Sigmoid colon (tissue), 6 donors: ENCODE measurements at regions not wholly inside any gene's neighbourhood (a gene's known extent, or its start where the extent isn't known, plus 50 kb on each side); places are given as distances from the start of the nearest gene placed in this dataset.

Source experiments
- DNase-seq: peaks from one replicate; pipeline ENCODE4 v3.0.0-alpha.2; 2019
- H3K27ac ChIP-seq, 4 donors: fragments of 200-600 bp; sonication (generic); one replicate each; pipeline ENCODE4 v1.5.1; 2016 to 2019; ENCODE audit warnings: mild to moderate bottlenecking in 1 of 4
- H3K27me3 ChIP-seq, 3 donors: fragments of 200-600 bp; sonication (generic); one replicate each; pipeline ENCODE4 v1.5.1; 2019; ENCODE audit warnings: mild to moderate bottlenecking in 1 of 3
- H3K36me3 ChIP-seq, 4 donors: fragments of 200-600 bp; sonication (generic); one replicate each; pipeline ENCODE4 v1.5.1; 2016 to 2019
- H3K4me1 ChIP-seq, 4 donors: fragments of 200-600 bp; sonication (generic); one replicate each; pipeline ENCODE4 v1.5.1; 2017 to 2019
- H3K4me3 ChIP-seq, 4 donors: fragments of 200-600 bp; sonication (generic); one replicate each; pipeline ENCODE4 v1.5.1; 2017 to 2019; ENCODE audit warnings: mild to moderate bottlenecking in 2 of 4, moderate library complexity in 1 of 4
- H3K9me3 ChIP-seq, 4 donors: fragments of 200-600 bp in 3 of 4; sonication (generic) in 3 of 4; one replicate each; pipeline versions ENCODE4 v1.5.1 to v1.6.1; 2013 to 2019
- CTCF ChIP-seq, 4 experiments: fragments of 450-650 bp in 3 of 4; fragments of 200-600 bp in 1 of 4; IDR thresholded peaks; one replicate each; pipeline ENCODE4 v1.5.1; 2016 to 2019; ENCODE audit warnings: antibody characterized with exemption in 4 of 4, mild to moderate bottlenecking in 3 of 4, moderate library complexity in 2 of 4
- EP300 ChIP-seq, 4 donors: sonication (generic); formaldehyde crosslinking; IDR thresholded peaks; one replicate each; pipeline ENCODE4 v1.6.1; 2017; ENCODE audit warnings: antibody characterized with exemption in 4 of 4
- POLR2A ChIP-seq, 2 donors: fragments of 450-650 bp; IDR thresholded peaks; one replicate each; pipeline ENCODE4 v1.6.1; 2016; ENCODE audit warnings: antibody characterized with exemption in 2 of 2, mild to moderate bottlenecking in 2 of 2, moderate library complexity in 2 of 2
- POLR2AphosphoS5 ChIP-seq, 4 donors: sonication (generic); formaldehyde crosslinking; IDR thresholded peaks; one replicate each; pipeline ENCODE4 v1.6.1; 2017; ENCODE audit warnings: antibody characterized with exemption in 4 of 4
- WGBS, 2 donors: extraction: QIAGEN DNeasy Blood & Tissue Kit; methylation state at CpG; one replicate each; pipeline ENCODE4 v1.1.7; 2013; 5-methylcytosine and 5-hydroxymethylcytosine counted together
- intact Hi-C: fragments of 100-400 bp; cut with DNase I; formaldehyde crosslinking; loops from one replicate; pipeline ENCODE4 v1.15.1; 2023
- donor health status: healthy with polysubstance abuse.
- donor health status: healthy.

DNA sequence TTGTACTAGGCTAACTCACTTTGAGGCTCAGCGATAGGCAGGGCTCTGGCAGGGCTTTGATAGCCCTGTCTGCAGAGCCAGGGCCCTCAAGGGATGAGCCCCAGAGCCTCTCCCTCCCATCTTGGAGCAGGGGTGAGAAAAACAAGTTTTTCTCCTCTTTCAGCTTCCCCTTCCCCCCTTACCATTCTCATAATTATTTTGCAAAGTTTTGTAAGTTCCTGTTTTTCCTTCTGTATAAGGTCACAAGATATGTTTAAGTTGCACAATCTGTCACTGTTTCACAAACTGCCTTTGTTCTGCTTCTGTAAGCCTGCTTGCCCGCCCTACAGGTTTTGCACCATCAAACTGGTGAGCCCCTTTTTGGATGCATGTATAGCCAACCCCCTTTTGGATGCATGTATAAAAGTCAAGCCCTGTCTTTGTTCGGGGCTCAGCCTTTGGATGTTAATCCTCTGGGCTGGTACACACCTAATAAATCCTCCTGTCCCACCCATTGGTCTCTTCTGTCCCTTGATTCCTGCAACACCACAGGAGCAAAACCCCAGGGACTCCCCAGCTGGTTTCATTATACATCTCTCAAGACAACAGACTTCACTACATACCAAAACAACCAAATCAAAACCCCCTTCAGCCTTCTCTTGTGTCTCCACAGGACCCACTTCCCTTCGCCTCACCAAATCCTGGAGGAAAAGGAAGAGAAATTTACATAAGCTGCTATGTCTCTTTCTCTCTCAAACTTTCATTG, 52.5 kb upstream of the RESF1 start:
- H3K36me3 ChIP-seq, result no peaks in the 10 kb centered on the region
- intact Hi-C loops, result no loop called here
- DNase-seq, result no peak
- H3K9me3 ChIP-seq, result peaks cover 0 to 29% (median 0%) of the 10 kb centered on the region in 4 donors
- no peak overlapping the region for H3K27ac ChIP-seq
- 84 to 87% methylated on average over 4 of the region's 4 CpGs for WGBS, 2 donors
- no peaks in the 10 kb centered on the region for H3K4me1 ChIP-seq
- no peak overlapping the region for H3K4me3 ChIP-seq
- H3K27me3 ChIP-seq, result no peaks in the 10 kb centered on the region
- TF ChIP-seq POLR2AphosphoS5 (IDR thresholded peaks at IDR 0.05), result no peak
- TF ChIP-seq EP300 (IDR thresholded peaks at IDR 0.05), result no peak
- TF ChIP-seq CTCF (IDR thresholded peaks at IDR 0.05), result no peak
- TF ChIP-seq POLR2A (IDR thresholded peaks at IDR 0.05), result no peak

DNA sequence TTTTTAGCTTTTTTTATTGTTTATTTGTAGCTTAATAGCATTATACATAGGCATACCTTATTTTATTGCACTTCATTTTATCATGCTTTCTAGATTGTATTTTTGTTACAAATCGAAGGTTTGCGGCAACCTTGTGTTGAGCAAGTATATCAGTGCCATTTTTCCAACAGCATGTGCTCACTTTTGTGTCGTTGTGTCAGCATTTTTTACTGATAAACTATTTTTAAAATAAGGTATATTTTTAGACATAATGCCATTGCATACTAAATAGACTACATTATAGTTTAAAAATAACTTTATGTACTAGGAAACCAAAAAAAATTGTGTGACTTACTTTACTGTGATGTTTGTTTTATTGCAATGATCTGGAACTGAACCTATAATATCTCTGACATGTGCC, 56.2 kb upstream of the RESF1 start:
- no peak overlapping the region for H3K27ac ChIP-seq
- 92 to 94% methylated on average over 3 of the region's 3 CpGs for WGBS, 2 donors
- H3K4me3 ChIP-seq, result no peak overlapping the region
- H3K9me3 ChIP-seq, result peaks cover 0 to 21% (median 0%) of the 10 kb centered on the region in 4 donors
- H3K36me3 ChIP-seq, result no peaks in the 10 kb centered on the region
- H3K27me3 ChIP-seq, result no peaks in the 10 kb centered on the region
- DNase-seq, result no peak
- no peak for TF ChIP-seq POLR2A (IDR thresholded peaks at IDR 0.05)
- TF ChIP-seq CTCF (IDR thresholded peaks at IDR 0.05), result no peak
- TF ChIP-seq EP300 (IDR thresholded peaks at IDR 0.05), result no peak
- TF ChIP-seq POLR2AphosphoS5 (IDR thresholded peaks at IDR 0.05), result no peak
- H3K4me1 ChIP-seq, result no peaks in the 10 kb centered on the region
- intact Hi-C loops, result no loop called here

- DNase-seq, result no peak
- Histone ChIP-seq H3K4me3 (no peak overlapping the region), H3K9me3 (peaks cover 0 to 11% (median 0%) of the 10 kb centered on the region in 4 donors), H3K27ac (no peak overlapping the region), H3K36me3 (no peaks in the 10 kb centered on the region), H3K4me1 (no peaks in the 10 kb centered on the region), H3K27me3 (no peaks in the 10 kb centered on the region)
- 92% methylated on average over 4 of the region's 4 CpGs for WGBS, 2 donors
- TF ChIP-seq POLR2A (IDR thresholded peaks at IDR 0.05) (no peak), CTCF (IDR thresholded peaks at IDR 0.05) (no peak), EP300 (IDR thresholded peaks at IDR 0.05) (no peak), POLR2AphosphoS5 (IDR thresholded peaks at IDR 0.05) (no peak)
- intact Hi-C loops, result no loop called here
Measured at GRCh38 chr12:31900271-31900670, 58.9 kb upstream of the RESF1 start.

GRCh38 chr12:31899109-31899508, 60.1 kb upstream of the RESF1 start:
- DNase-seq, result no peak
- no peak for TF ChIP-seq EP300 (IDR thresholded peaks at IDR 0.05)
- TF ChIP-seq CTCF (IDR thresholded peaks at IDR 0.05), result no peak
- no peak for TF ChIP-seq POLR2AphosphoS5 (IDR thresholded peaks at IDR 0.05)
- no peak for TF ChIP-seq POLR2A (IDR thresholded peaks at IDR 0.05)
- Histone ChIP-seq H3K9me3 (peaks cover 0 to 11% (median 0%) of the 10 kb centered on the region in 4 donors), H3K4me1 (no peaks in the 10 kb centered on the region), H3K27ac (no peak overlapping the region), H3K4me3 (no peak overlapping the region), H3K36me3 (no peaks in the 10 kb centered on the region), H3K27me3 (no peaks in the 10 kb centered on the region)
- intact Hi-C loops, result no loop called here
- 67 to 81% methylated on average over 2 of the region's 2 CpGs for whole genome bisulfite sequencing, 2 donors
